K562 (cell line): ENCODE measurements at regions not wholly inside any gene's neighbourhood (a gene's known extent, or its start where the extent isn't known, plus 50 kb on each side); places are given as distances from the start of the nearest gene placed in this dataset.

Experiments
- ATAC-seq: fragments of 200-7000 bp; cut with Tn5 transposase; 3 replicates; pipeline ENCODE4 v1.9.1; 2020; ENCODE audit warnings: moderate library complexity
- BruUV-seq: library from RNA; stranded (reverse); fragments of 400-500 nt; replicated peaks from 2 replicates; lab custom pipeline; 2021; lab: Mats Ljungman, UMichigan
- CTCF ChIA-PET: fragments of 300-600 bp; formaldehyde crosslinking; extraction: SDS; loops from one replicate; lab custom pipeline; 2021; ENCODE audit warnings: low intra/inter-chr PET ratio; lab: Yijun Ruan, JAX
- POLR2A ChIA-PET: fragments of 300-600, 350-650 bp; sonication (Branson Sonifier 250); formaldehyde crosslinking; extraction: SDS; loops from one replicate; lab custom pipeline; 2021; ENCODE audit warnings: antibody characterized with exemption, inconsistent platforms; lab: Yijun Ruan, JAX
- DNase-seq, 4 experiments: peaks; one replicate each; pipeline versions ENCODE4 v3.0.0 to v3.0.0-alpha.2; 2011 to 2018; ENCODE audit warnings: low spot score in 3 of 4, mixed read lengths in 3 of 4; ENCODE audit errors: extremely low read depth in 1 of 4
- FAIRE-seq: peaks from 2 replicates; lab custom pipeline; 2011; peaks lifted over from hg19 to GRCh38; lab: Jason Lieb, UNC
- H2AFZ ChIP-seq: 2 replicates; pipeline ENCODE4 v1.6.0; 2011; ENCODE audit warnings: low read depth, low read length, control low read depth, inconsistent platforms
- H3K27ac ChIP-seq: fragments of 200-600 bp; 3 replicates; pipeline ENCODE4 v1.8.0; 2011; ENCODE audit warnings: low read depth, mild to moderate bottlenecking, control low read depth, inconsistent platforms, low read length, moderate library complexity, mixed read lengths; ENCODE audit errors: extremely low read depth
- H3K27me3 ChIP-seq, 2 experiments: fragments of 300-600 bp in 1 of 2; 2 replicates in 1 of 2; 3 replicates in 1 of 2; pipeline versions ENCODE4 v1.6.0 to v1.8.0; 2011; ENCODE audit warnings: inconsistent platforms in 2 of 2, low read length in 2 of 2, mild to moderate bottlenecking in 1 of 2, mixed read lengths in 1 of 2, moderate library complexity in 1 of 2; ENCODE audit not compliant: control insufficient read depth in 2 of 2, insufficient read depth in 2 of 2
- H3K36me3 ChIP-seq: fragments of 300-600 bp; 3 replicates; pipeline ENCODE4 v1.8.0; 2011; ENCODE audit warnings: mild to moderate bottlenecking, low read length, inconsistent platforms; ENCODE audit not compliant: control insufficient read depth, insufficient read depth
- H3K4me1 ChIP-seq, 2 experiments: fragments of 200-600 bp in 1 of 2; replicated peaks in 1 of 2; 2 replicates in 1 of 2; 3 replicates in 1 of 2; pipeline versions ENCODE4 v1.5.1 to v1.8.0; 2011; ENCODE audit warnings: inconsistent platforms in 2 of 2, low read length in 2 of 2, mild to moderate bottlenecking in 1 of 2, mixed read lengths in 1 of 2, moderate library complexity in 1 of 2; ENCODE audit not compliant: control insufficient read depth in 2 of 2, insufficient read depth in 2 of 2
- H3K4me2 ChIP-seq: 2 replicates; pipeline ENCODE4 v1.6.1; 2011; ENCODE audit warnings: low read length, control low read depth, inconsistent platforms, mixed read lengths; ENCODE audit not compliant: insufficient read depth
- H3K4me3 ChIP-seq: fragments of 200-600 bp; sonication (generic), shearing (Covaris generic); 2 replicates; pipeline ENCODE4 v1.5.1; 2016; ENCODE audit warnings: control low read depth, inconsistent platforms
- H3K79me2 ChIP-seq: fragments of 200-600 bp; 3 replicates; pipeline ENCODE4 v1.8.0; 2011; ENCODE audit warnings: low read length, inconsistent platforms; ENCODE audit not compliant: control insufficient read depth, insufficient read depth
- H3K9ac ChIP-seq, 2 experiments: 2 replicates each; pipeline versions ENCODE4 v1.6.0 to v1.6.1; 2011; ENCODE audit warnings: low read depth in 2 of 2, low read length in 2 of 2, control low read depth in 1 of 2, inconsistent platforms in 1 of 2, mild to moderate bottlenecking in 1 of 2, mixed read lengths in 1 of 2; ENCODE audit not compliant: insufficient read depth in 1 of 2
- H3K9me1 ChIP-seq: one replicate; pipeline ENCODE4 v1.6.0; 2011; ENCODE audit warnings: inconsistent platforms, mild to moderate bottlenecking, low read length, moderate library complexity; ENCODE audit not compliant: control insufficient read depth, insufficient read depth
- H3K9me3 ChIP-seq: replicated peaks from 2 replicates; pipeline ENCODE4 v1.5.1; 2011; ENCODE audit warnings: low read depth, low read length, inconsistent platforms; ENCODE audit not compliant: control insufficient read depth, insufficient read depth
- H4K20me1 ChIP-seq: replicated peaks from 2 replicates; pipeline ENCODE4 v1.6.1; 2011; ENCODE audit warnings: low read length, inconsistent platforms, mixed read lengths; ENCODE audit not compliant: control insufficient read depth, insufficient read depth
- BHLHE40 ChIP-seq: IDR thresholded peaks from 2 replicates; pipeline ENCODE4 v1.6.1; 2011; ENCODE audit warnings: low read length, improper control_type of control experiment
- CGGBP1 ChIP-seq: fragments of 250-450 bp; sonication (Bioruptor Pico); IDR thresholded peaks from 2 replicates; pipeline ENCODE4 v1.9.0; 2021; ENCODE audit warnings: mild to moderate bottlenecking
- CUX1 ChIP-seq: fragments of 200-800 bp; sonication (Bioruptor generic); IDR thresholded peaks from 2 replicates; pipeline ENCODE4 v1.6.1; 2016; ENCODE audit warnings: missing genetic modification characterization, missing compliant biosample characterization
- KDM4B ChIP-seq, 2 experiments: fragments of 450-650 bp in 1 of 2; sonication (generic) in 1 of 2; IDR thresholded peaks; 2 replicates each; pipeline ENCODE4 v1.6.1; 2016 to 2017; ENCODE audit warnings: borderline replicate concordance in 2 of 2, antibody characterized with exemption in 1 of 2, low read depth in 1 of 2, mild to moderate bottlenecking in 1 of 2
- PHF21A ChIP-seq: fragments of 450-650 bp; IDR thresholded peaks from 2 replicates; pipeline ENCODE4 v1.6.1; 2017; ENCODE audit warnings: low read depth, borderline replicate concordance
- POLR2G ChIP-seq: fragments of 200-400 bp; formaldehyde crosslinking; IDR thresholded peaks from 2 replicates; pipeline ENCODE4 v1.6.1; 2017; ENCODE audit warnings: low read depth, mild to moderate bottlenecking, antibody characterized with exemption, low read length, moderate library complexity
- TFAP4 ChIP-seq: sonication (generic); formaldehyde crosslinking; IDR thresholded peaks from 2 replicates; pipeline ENCODE4 v1.8.0; 2022; ENCODE audit warnings: missing genetic modification reagents, mild to moderate bottlenecking, moderate library complexity, borderline replicate concordance
- UBTF ChIP-seq, 2 experiments: IDR thresholded peaks; 2 replicates each; pipeline ENCODE4 v1.6.1; 2012; ENCODE audit warnings: improper control_type of control experiment in 2 of 2, low read depth in 2 of 2, low read length in 2 of 2, borderline replicate concordance in 1 of 2
- ZNF668 ChIP-seq: fragments of 250-450 bp; sonication (Bioruptor Pico); IDR thresholded peaks from 2 replicates; pipeline ENCODE4 v1.8.0; 2022; ENCODE audit warnings: mild to moderate bottlenecking, inconsistent platforms
- WGBS: fragments of 100-300 bp; shearing (Covaris generic); methylation state at CpG from one replicate; pipeline ENCODE4 v1.1.6; 2016; ENCODE audit warnings: low coverage, mixed read lengths; ENCODE audit not compliant: insufficient coverage; ENCODE audit errors: missing lambda C conversion rate; 5-methylcytosine and 5-hydroxymethylcytosine counted together
- in situ Hi-C: fragments of 300-500 bp; cut with MboI; formaldehyde crosslinking; loops from 4 replicates; pipeline ENCODE4 v1.15.0; 2018; ENCODE audit warnings: inconsistent platforms, mixed read lengths
- intact Hi-C: fragments of 100-400 bp; cut with micrococcal nuclease; formaldehyde crosslinking; loops from 2 replicates; pipeline ENCODE4 v1.14.2; 2022

GRCh38 chr5:11962122-11962521 lies 57.9 kb upstream of the CTNND2 start:
- FAIRE-seq (no peak), ATAC-seq (no peak), DNase-seq (no peak)
- no peak overlapping the region for H3K4me2 ChIP-seq
- no peaks in the 10 kb centered on the region for H3K9me3 ChIP-seq
- no TSS peak for BruUV-seq
- H3K9me1 ChIP-seq = no peaks in the 10 kb centered on the region
- no peak overlapping the region for H3K27ac ChIP-seq
- in situ Hi-C loops (no loop called here), intact Hi-C loops (no loop called here)
- H3K4me3 ChIP-seq = no peak overlapping the region
- POLR2A ChIA-PET = interaction anchor here (0.7 kb wide), 1 partner anchor 11 kb away, joined by 3 read pairs; no protein-coding TSS in a partner anchor
- H3K9ac ChIP-seq = no peak overlapping the region
- H3K27me3 ChIP-seq = no peaks in the 10 kb centered on the region
- 0% methylated on average over 4 of the region's 4 CpGs for whole genome bisulfite sequencing
- no peaks in the 10 kb centered on the region for H4K20me1 ChIP-seq
- H3K79me2 ChIP-seq = no peaks in the 10 kb centered on the region
- H3K4me1 ChIP-seq = no peaks in the 10 kb centered on the region
- CTCF ChIA-PET = no interaction called here
- H3K36me3 ChIP-seq = no peaks in the 10 kb centered on the region
- TF ChIP-seq CGGBP1 (CRISPR knock-in tag) (no peak), CUX1 (CRISPR knock-in tag) (no peak), TFAP4 (CRISPR knock-in tag) (no peak), KDM4B (IDR thresholded peaks at IDR 0.05; ENCODE audit: borderline replicate concordance in 2 of 2, low read depth in 1 of 2) (no peak), PHF21A (no peak), UBTF (IDR thresholded peaks at IDR 0.05; ENCODE audit: borderline replicate concordance in 1 of 2, low read depth in 2 of 2, low read length in 2 of 2) (no peak), BHLHE40 (no peak), POLR2G (no peak), ZNF668 (no peak)
- no peak overlapping the region for H2AFZ ChIP-seq
